Cardiac fibroblast (primary cell): ENCODE measurements at regions not wholly inside any gene's neighbourhood (a gene's known extent, or its start where the extent isn't known, plus 50 kb on each side); places are given as distances from the start of the nearest gene placed in this dataset.

ENCODE experiments used
- DNase-seq, 2 donors: peaks; one replicate each; pipeline versions ENCODE4 v3.0.0 to v3.0.0-alpha.2; 2010; ENCODE audit warnings: low read depth in 2 of 2
- H3K4me3 ChIP-seq, 2 donors: replicated peaks in 1 of 2; 1 replicate in 1 of 2; 2 replicates in 1 of 2; pipeline ENCODE4 v1.5.1; 2011; ENCODE audit warnings: low read depth in 2 of 2, low read length in 2 of 2, mild to moderate bottlenecking in 2 of 2, moderate library complexity in 1 of 2
- CTCF ChIP-seq: IDR thresholded peaks from one replicate; pipeline ENCODE4 v1.5.1; 2011; ENCODE audit warnings: low read depth, mild to moderate bottlenecking, low read length, inconsistent platforms

- DNase-seq = no peak
- H3K4me3 ChIP-seq = no peak overlapping the region
- no peak for TF ChIP-seq CTCF
These were observed 169.4 kb upstream of the CSNK1A1L start for GRCh38 chr13:37274569-37275497.

- H3K4me3 ChIP-seq = no peak overlapping the region
- no peak for TF ChIP-seq CTCF
- no peak for DNase-seq
These were observed 168.4 kb upstream of the CSNK1A1L start for GRCh38 chr13:37273836-37274235.

- TF ChIP-seq CTCF = no peak
- H3K4me3 ChIP-seq = no peak overlapping the region
- DNase-seq = peak in 1 of 2 donors; percentile 5
These were observed 164.9 kb upstream of the CSNK1A1L start for GRCh38 chr13:37270226-37271001.

- DNase-seq = no peak
- TF ChIP-seq CTCF = no peak
- H3K4me3 ChIP-seq = no peak overlapping the region
These were observed 158.4 kb upstream of the CSNK1A1L start for GRCh38 chr13:37263871-37264270.

GRCh38 chr13:37257706-37258105 is 152.2 kb upstream of the CSNK1A1L start:
- no peak for DNase-seq
- H3K4me3 ChIP-seq = no peak overlapping the region
- no peak for TF ChIP-seq CTCF

- TF ChIP-seq CTCF = no peak
- H3K4me3 ChIP-seq = no peak overlapping the region
- no peak for DNase-seq
These were observed 151.6 kb upstream of the CSNK1A1L start for GRCh38 chr13:37257051-37257450.
